ENCODE measurements at regions not wholly inside any gene's neighbourhood (a gene's known extent, or its start where the extent isn't known, plus 50 kb on each side); places are given as distances from the start of the nearest gene placed in this dataset.
A peak's percentile ranks its signal among the peaks of the same experiment; 100 is the strongest.

DNA sequence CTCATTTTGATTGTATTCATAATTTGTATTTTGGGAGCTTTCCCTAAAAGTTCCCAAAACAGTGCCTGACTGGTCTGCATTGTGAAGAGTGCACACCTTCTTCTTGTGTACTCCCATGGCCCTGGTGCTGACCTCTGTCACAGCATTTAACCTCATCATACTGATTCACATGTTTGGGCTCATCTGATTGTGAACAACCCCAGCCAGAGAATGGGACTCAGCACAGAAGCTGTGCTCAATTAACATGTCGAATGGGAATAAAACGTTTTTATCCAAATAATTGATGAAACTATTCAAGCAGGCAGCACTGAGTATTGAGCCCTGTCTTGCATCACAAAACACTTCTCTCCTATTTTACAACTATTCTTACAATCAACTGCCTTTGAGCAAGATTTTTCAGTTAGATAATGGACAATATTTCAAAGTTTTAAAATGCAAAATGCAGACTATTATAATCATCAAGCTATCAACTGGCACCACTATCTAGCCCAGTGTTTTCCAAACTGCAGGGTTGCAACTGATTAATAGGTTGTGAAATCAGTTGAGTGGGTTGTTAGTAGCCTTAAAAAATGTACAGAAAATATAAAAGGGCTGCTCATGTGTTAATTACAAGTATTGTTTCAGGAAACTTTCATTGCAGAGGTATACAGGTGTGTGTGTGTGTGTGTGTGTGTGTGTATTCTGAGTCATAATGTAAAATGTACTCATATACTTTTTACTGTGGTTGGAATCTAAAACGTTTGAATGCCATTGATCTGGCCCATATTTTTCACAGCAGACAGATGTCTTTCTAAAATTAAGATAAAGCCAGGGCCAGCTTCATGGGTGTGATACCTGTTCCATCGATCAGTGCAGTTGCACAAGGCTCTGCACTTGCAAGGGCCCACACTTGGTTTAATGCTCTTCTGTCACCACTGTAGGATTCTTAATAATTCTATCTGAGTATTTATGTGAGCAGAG lies 190.5 kb downstream of the PIK3R1 start:
- H3K27ac ChIP-seq, result no peak overlapping the region
- TF ChIP-seq EZH2 (IDR thresholded peaks at IDR 0.05) (no peak), FOXP2 (optimal IDR thresholded peaks at IDR 0.05; ENCODE audit: control extremely low read depth, extremely low read length, insufficient read depth) (no peak), POLR2AphosphoS5 (IDR thresholded peaks at IDR 0.05; ENCODE audit: borderline replicate concordance, low read depth, low read length) (no peak)

DNA sequence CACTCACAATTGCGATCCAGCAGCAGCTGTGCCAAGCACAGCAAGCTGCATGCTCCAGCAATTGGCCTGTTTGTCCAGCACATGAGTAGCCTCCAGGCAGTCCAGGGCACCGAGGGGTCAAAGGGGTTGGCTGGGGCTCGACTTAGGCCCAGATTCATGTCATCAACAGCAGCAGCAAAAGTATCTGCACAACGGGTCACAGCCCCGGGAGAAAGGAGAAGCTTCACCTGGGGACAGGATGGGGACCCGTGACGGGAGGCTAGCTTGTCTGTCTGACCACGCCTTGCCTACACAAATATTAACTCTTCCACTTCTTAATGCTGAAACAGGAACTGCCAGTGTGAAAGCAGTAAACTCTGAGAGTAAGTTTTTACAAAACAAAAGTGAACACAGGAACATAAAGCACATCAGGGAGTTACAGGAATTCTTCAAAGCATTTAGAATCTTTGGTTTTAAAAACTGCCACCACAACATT lies 191.2 kb downstream of the PIK3R1 start:
- TF ChIP-seq EZH2 (IDR thresholded peaks at IDR 0.05), result no peak
- no peak for TF ChIP-seq FOXP2 (optimal IDR thresholded peaks at IDR 0.05; ENCODE audit: control extremely low read depth, extremely low read length, insufficient read depth)
- no peak for TF ChIP-seq POLR2AphosphoS5 (IDR thresholded peaks at IDR 0.05; ENCODE audit: borderline replicate concordance, low read depth, low read length)
- H3K9me3 ChIP-seq (ENCODE audit: low read depth, low read length), result no peaks in the 10 kb centered on the region
- no peak overlapping the region for H3K9ac ChIP-seq (ENCODE audit: insufficient read length)
- H3K36me3 ChIP-seq (ENCODE audit: insufficient read depth, low read length), result no peaks in the 10 kb centered on the region
- H3K4me3 ChIP-seq, result peak overlapping the region; percentile 67
- DNase-seq (ENCODE audit: low read depth, low spot score), result no peak
- peak overlapping the region; percentile 87 for H3K27ac ChIP-seq

More for the DNA sequence above, 190.5 kb downstream of the PIK3R1 start:
- no peak for DNase-seq (ENCODE audit: low read depth, low spot score)
- Histone ChIP-seq H3K9me3 (ENCODE audit: low read depth, low read length) (no peaks in the 10 kb centered on the region), H3K36me3 (ENCODE audit: insufficient read depth, low read length) (no peaks in the 10 kb centered on the region), H3K9ac (ENCODE audit: insufficient read length) (no peak overlapping the region), H3K4me3 (peak overlapping the region; percentile 67)

DNA sequence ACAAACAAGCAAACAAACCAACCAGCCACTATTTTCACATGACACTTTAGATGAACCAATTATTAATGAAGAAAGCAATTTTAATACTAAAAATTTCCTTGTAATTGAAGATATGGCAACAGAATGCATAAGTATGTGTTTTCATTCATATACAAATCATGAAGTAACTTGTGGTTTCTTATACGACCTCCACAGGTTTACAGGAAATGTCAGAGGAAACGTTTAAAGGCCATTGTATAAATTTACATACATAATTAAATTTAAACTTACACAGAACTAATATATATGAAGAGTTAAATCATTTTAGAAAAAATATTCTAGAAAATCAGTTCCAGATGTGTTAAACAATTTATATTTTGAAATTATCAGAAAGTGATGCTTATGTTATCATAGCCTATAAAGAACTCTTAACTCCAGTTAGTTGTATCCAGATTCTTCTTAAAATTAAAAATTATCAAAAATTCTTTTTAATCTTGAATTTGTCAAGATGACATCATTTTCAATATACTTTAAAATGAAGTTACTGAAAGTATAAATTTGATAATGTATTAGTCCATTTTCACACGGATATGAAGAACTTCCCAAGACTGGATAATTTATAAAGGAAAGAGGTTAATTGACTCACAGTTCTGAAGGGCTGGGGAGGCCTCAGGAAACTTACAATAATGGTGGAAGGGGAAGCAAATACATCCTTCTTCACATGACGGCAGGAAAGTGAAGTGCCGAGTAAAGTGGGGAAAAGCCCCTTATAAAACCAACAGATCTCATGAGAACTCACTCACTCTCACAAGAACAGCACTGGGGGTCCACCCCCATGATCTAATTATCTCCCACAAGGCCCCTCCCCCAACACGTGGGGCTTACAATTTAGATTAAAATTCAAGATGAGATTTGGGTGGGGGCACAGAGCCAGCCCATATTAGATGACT lies 192.0 kb downstream of the PIK3R1 start:
- H3K4me3 ChIP-seq, result peak overlapping the region; percentile 67
- no peak for TF ChIP-seq EZH2 (IDR thresholded peaks at IDR 0.05)
- TF ChIP-seq POLR2AphosphoS5 (IDR thresholded peaks at IDR 0.05; ENCODE audit: borderline replicate concordance, low read depth, low read length), result peak; percentile 10; the same call in 1 of the 2 replicates
- TF ChIP-seq FOXP2 (optimal IDR thresholded peaks at IDR 0.05; ENCODE audit: control extremely low read depth, extremely low read length, insufficient read depth), result no peak
- H3K9ac ChIP-seq (ENCODE audit: insufficient read length), result no peak overlapping the region
- H3K36me3 ChIP-seq (ENCODE audit: insufficient read depth, low read length), result no peaks in the 10 kb centered on the region
- DNase-seq (ENCODE audit: low read depth, low spot score), result peak; percentile 94
- peak overlapping the region; percentile 91 for H3K27ac ChIP-seq
- no peaks in the 10 kb centered on the region for H3K9me3 ChIP-seq (ENCODE audit: low read depth, low read length)

DNA sequence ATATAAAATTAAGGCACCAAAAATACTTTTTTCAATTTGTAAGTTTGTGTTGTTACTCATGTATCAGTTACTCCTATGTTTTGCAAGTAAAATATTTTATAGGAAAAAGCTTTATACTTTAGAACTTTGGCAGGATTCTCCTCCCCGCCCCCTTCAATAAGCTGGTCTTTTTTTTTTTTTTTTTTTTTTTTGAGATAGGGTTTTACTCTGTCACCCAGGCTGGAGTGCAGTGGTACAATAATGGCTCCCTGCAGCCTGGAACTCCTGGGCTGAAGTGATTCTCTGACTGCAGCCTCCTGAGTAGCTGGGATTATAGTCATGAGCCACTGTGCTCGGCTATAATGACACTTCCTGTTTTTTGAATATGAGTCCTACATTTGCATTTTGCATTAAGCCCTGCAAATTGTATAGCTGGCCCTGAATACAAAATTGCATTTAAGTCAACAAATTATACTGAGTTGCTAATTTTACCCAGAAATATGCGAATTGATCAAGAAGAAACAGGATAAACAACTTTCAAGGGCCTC lies 192.9 kb downstream of the PIK3R1 start:
- no peak overlapping the region for H3K9ac ChIP-seq (ENCODE audit: insufficient read length)
- peak; percentile 69 for DNase-seq (ENCODE audit: low read depth, low spot score)
- TF ChIP-seq FOXP2 (optimal IDR thresholded peaks at IDR 0.05; ENCODE audit: control extremely low read depth, extremely low read length, insufficient read depth), result no peak
- no peak for TF ChIP-seq POLR2AphosphoS5 (IDR thresholded peaks at IDR 0.05; ENCODE audit: borderline replicate concordance, low read depth, low read length)
- no peak for TF ChIP-seq EZH2 (IDR thresholded peaks at IDR 0.05)
- no peaks in the 10 kb centered on the region for H3K36me3 ChIP-seq (ENCODE audit: insufficient read depth, low read length)
- H3K9me3 ChIP-seq (ENCODE audit: low read depth, low read length), result no peaks in the 10 kb centered on the region
- H3K27ac ChIP-seq, result peak overlapping the region; percentile 91
- H3K4me3 ChIP-seq, result peak overlapping the region; percentile 49; the same call in 1 of the 2 replicates

DNA sequence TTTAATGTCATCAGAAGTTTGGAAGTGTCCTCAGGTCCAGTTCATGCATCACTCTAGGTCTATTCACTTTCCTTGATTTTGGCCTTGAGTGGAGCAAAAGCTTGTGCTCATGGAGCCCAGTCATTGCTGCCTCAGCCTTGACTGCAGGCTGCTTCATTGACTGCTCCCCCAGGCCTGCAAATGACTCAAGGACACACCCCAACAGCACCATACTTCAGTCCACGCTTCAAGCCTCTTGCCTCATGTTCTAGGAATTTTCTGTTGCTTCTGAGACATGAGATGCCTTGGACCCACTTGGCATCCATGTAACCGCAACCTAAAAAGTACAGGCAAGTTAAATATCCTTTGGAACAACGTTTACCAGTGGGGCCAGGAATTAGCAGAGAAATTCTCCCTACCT lies 193.7 kb downstream of the PIK3R1 start:
- Histone ChIP-seq H3K9me3 (ENCODE audit: low read depth, low read length) (no peaks in the 10 kb centered on the region), H3K9ac (ENCODE audit: insufficient read length) (no peak overlapping the region), H3K4me3 (no peak overlapping the region), H3K27ac (no peak overlapping the region), H3K36me3 (ENCODE audit: insufficient read depth, low read length) (no peaks in the 10 kb centered on the region)
- no peak for TF ChIP-seq EZH2 (IDR thresholded peaks at IDR 0.05)
- no peak for TF ChIP-seq FOXP2 (optimal IDR thresholded peaks at IDR 0.05; ENCODE audit: control extremely low read depth, extremely low read length, insufficient read depth)
- TF ChIP-seq POLR2AphosphoS5 (IDR thresholded peaks at IDR 0.05; ENCODE audit: borderline replicate concordance, low read depth, low read length), result no peak
- DNase-seq (ENCODE audit: low read depth, low spot score), result no peak

DNA sequence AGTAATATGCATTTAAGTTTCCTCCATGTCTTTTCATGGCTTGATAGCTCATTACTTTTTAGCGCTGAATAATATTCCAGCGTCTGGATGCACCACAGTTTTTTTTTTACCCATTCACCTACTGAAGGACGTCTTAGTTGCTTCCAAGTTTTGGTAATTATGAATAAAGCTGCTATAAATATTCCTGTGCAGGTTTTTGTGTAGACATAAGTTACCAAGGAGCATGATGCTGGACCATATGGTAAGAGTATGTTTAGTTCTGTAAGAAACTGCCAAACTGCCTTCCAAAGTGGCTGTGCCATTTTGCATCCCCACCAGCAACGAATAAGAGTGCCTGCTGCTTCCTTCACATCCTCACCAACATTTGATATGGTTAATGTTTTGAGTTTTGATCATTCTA lies 195.6 kb downstream of the PIK3R1 start:
- no peaks in the 10 kb centered on the region for H3K36me3 ChIP-seq (ENCODE audit: insufficient read depth, low read length)
- no peak overlapping the region for H3K27ac ChIP-seq
- TF ChIP-seq FOXP2 (optimal IDR thresholded peaks at IDR 0.05; ENCODE audit: control extremely low read depth, extremely low read length, insufficient read depth) (no peak), EZH2 (IDR thresholded peaks at IDR 0.05) (no peak), POLR2AphosphoS5 (IDR thresholded peaks at IDR 0.05; ENCODE audit: borderline replicate concordance, low read depth, low read length) (no peak)
- no peaks in the 10 kb centered on the region for H3K9me3 ChIP-seq (ENCODE audit: low read depth, low read length)
- no peak overlapping the region for H3K9ac ChIP-seq (ENCODE audit: insufficient read length)
- H3K4me3 ChIP-seq, result no peak overlapping the region
- no peak for DNase-seq (ENCODE audit: low read depth, low spot score)

DNA sequence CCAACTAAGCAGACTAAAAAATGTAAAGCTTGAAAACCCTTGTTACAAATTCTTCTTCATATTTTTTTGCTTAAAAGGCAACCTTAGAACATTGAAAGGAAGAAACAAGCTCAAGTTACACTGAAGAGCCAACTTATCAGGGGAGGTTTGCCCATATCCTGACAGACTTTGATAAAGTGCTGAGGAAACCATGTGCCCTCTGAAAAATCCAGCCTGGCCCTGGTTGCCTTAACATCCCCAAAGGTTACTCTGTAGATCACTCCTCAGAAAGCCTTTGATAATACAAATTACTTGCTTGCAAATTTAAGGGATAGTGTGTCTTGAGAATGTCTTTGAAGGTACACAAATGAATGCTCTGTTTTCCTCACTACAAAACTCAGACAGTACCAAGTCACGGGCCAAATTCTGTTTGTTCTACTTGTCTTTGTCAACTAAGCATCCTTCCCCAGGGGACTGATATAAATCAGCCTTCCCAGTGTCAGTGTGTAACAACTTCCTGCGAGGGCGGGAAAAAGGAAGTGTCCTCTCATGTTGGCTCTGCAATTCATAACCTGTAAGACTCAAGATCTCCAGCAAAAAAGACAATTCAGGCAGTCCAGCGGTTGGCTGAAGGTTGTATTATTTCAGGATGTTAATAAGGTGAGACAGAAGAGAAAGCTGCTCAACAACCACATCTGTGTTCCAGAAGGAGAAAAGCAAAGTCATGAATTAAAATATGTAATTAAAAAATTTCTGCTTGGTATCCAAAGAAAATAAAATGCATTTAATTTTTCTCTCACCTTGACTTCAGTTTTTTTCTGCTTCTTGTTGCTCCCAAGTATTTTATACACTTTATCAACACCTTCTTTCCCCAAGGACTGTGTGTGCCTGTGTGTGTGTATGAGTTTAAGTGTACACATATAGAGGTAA lies 199.9 kb downstream of the PIK3R1 start:
- H3K4me3 ChIP-seq, result peak overlapping the region; percentile 24; the same call in 1 of the 2 replicates
- TF ChIP-seq FOXP2 (optimal IDR thresholded peaks at IDR 0.05; ENCODE audit: control extremely low read depth, extremely low read length, insufficient read depth), result no peak
- TF ChIP-seq EZH2 (IDR thresholded peaks at IDR 0.05), result no peak
- no peak for TF ChIP-seq POLR2AphosphoS5 (IDR thresholded peaks at IDR 0.05; ENCODE audit: borderline replicate concordance, low read depth, low read length)
- H3K36me3 ChIP-seq (ENCODE audit: insufficient read depth, low read length), result no peaks in the 10 kb centered on the region
- H3K9ac ChIP-seq (ENCODE audit: insufficient read length), result no peak overlapping the region
- no peak overlapping the region for H3K27ac ChIP-seq
- no peaks in the 10 kb centered on the region for H3K9me3 ChIP-seq (ENCODE audit: low read depth, low read length)
- DNase-seq (ENCODE audit: low read depth, low spot score), result no peak
